ENCODE measurements at regions not wholly inside any gene's neighbourhood (a gene's known extent, or its start where the extent isn't known, plus 50 kb on each side); places are given as distances from the start of the nearest gene placed in this dataset.

DNA sequence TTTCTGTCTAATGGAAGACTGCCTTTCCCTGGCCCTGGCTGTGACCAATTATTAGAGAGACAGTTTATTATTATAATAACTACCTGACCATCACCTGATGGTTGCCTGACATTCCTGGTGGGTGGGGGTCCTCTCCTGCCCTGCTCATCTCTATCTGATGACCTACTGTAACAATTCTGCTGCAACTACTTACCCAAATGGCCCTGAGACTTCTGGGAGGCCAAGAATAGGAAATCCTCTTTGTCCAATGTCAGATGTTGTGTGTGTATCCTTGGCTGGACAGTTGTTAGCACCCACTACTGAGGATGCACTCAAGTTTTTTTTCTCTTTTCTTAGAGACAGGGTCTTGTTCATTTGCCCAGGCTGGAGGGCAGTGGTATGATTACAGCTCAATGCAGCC is 110.3 kb downstream of the DDX1 start:
- no peak for DNase-seq

DNA sequence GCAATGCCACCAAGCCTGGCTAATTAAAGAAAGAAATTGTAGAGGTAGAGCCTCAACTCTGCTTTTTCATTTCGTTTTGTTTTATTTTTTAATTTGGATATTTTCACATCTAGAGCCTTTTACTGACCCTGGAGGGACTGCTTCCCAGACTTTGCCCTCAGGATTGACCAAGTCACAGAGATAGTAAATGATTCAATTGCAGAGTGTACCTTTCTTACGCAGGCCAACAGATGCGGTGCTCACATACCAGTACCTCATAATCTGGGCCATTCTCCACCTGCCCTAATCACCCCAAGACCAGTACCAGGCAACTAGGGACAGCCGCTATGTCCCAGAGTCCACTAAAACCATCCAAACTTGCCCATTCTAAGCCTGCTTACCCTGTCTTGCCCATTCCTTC is 110.8 kb downstream of the DDX1 start:
- DNase-seq: no peak

DNA sequence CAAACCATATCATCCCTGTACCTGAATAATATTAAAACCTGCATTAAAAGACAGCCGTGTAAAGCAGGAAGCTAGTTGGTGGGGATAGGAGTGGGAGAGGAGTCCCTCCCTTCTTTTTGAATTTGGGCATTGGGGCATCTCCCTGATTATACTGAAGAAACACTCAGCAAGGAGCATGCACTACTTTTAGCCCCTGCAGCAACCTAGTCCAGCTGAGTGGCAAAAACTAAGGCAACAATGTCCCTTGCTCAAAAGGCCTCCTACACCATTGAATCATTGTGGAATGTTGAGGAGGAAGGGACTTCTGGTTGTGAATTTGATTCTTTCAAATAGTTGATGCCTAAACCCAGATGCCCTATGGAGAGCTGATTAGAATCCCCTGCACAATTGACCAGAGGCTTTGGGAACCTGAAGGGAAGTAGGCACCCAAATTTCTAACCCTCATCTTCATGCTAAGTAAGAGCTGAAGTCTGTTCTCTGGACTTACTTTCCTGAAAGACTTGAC is 111.7 kb downstream of the DDX1 start:
- DNase-seq: no peak

DNA sequence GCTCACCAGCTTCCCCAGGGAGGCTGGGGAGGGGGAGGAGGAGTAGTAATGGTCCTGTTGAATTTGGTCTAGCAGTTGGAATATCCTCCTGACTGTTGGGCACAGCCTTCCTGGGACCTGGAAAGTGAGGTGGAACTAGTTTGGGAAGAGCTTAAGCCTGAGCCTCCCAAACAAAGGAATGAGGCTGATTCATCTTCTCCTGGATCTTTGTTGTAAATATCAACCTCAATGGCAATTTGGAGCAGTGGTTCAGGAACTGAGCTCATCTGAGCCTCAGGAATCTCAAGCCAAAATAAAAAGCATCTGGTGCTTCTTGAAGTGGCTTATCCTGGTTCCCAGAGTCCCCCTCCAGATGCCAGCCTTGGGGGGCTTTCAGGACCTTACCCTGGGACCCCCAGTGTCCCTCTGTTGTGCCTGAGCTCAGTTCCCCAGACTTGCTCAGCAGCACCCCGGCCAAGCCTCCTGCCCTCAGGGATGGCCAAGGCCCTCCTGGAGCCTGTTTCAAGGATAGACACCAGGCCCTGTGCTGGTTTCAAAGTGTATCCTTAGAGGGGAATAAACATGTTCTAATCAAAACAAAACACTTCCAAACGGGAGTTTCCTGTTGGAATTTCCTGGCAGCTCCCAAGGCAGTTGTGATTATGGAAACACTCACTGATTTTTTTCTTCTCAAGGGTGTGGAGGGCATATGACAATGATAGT is 112.6 kb downstream of the DDX1 start:
- no peak for DNase-seq

DNA sequence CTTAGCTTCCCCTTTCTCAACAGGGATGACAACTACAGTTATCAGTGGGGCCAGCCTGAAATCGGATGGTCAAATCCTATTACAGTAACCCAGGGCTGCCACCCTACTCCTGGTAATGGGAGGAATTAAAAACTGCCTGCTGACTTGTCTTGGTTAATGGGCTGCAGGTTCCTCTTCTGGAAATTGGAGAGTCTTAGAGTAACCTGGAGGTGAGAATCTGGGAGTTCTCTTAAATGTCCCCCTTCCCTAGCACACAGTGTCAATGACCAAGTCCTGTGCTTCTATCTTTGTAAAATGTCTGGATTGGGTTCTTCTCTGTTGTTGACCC is 113.1 kb downstream of the DDX1 start:
- DNase-seq: no peak

DNA sequence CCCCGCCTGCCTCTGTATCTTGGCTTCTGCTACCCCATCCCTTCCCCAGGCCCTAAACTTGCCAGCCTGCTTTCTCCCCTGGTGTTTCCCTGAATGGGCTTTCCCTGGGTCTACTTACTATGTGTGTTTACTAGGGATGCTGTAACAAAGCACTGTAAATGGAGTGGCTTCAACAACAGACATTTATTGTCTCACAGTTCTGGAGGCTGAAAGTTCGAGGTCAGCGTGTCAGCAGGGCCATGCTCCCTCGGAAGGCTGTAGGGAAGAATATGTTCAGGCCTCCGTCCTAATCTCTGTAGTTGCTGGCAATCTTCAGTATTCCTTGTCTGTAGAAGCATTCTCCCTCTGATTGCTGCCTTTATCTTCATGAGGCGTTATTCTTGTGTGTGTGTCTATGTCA is 113.6 kb downstream of the DDX1 start:
- no peak for DNase-seq

DNA sequence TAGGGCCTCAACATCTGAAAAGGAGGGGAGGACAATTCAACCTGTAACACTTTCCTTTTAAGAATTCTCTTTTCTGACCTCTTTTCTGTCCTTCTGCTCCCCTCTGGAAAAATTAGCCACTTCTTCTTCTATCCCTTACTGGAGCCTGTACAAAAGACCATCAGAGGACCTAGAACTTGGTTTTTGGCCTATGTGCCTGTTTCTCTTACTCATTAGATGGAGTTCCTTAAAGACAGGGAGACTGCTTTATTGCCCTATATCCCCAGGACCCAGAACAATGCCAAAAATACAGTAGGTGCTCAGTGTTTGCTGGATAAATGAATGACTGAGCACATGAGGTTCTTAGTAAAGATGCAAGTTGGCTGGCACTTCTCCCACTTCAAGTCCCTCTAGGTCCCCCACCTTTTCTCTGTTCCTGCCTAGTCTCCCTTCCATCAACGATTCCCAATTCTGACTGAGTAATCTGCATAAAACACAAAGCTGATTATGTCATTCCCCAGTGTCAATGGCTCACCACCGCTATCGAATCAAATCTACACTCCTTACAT is 114.2 kb downstream of the DDX1 start:
- DNase-seq: no peak

DNA sequence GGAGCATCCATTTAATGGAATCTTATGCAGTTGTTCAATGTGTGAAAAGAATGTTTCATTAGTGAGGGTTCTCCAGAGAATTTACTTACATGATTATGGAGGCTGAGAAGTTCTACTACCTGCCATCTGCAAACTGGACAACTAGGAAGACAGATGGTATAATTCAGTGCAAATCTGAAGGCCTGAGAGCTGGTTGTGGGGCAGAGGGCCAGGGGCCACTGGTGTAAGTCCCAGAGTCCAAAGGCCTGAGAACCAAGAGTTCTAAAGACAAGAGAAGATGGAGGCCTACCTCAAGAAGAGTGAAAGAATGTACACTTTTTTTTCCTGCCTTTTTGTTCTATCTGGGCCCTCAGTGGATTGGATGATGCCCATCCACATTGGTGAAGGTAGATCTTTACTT is 114.8 kb downstream of the DDX1 start:
- no peak for DNase-seq

DNA sequence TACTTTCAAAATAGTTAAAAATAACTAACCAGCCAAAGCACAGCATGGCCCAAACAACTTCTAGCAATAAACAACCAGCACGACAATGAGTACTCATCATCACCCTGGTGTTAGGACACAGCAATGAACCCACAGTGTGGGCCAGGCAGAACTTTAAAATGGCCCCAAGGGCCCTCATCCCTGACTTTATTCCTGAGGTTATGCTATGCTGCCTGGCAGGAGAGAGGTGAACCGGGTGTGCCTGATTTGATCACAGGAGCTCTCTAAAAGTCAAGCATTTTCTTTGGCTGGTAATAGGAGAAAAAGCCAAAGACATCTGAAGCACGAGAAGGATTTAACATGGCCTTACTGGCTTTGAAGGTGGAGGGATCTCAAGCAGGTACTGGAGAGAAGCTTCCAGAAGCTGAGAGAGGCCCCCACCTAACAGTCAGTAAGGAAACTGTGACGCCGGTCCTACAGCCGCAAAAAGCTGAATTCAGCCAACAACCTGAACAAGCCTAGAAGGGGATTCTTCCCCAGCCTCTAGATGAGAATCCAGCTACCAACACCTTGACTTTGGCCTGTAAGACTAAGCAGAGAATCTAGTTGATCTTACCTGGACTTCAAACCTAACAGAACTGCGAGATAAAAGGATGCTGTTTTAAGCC is 115.4 kb downstream of the DDX1 start:
- DNase-seq: no peak

DNA sequence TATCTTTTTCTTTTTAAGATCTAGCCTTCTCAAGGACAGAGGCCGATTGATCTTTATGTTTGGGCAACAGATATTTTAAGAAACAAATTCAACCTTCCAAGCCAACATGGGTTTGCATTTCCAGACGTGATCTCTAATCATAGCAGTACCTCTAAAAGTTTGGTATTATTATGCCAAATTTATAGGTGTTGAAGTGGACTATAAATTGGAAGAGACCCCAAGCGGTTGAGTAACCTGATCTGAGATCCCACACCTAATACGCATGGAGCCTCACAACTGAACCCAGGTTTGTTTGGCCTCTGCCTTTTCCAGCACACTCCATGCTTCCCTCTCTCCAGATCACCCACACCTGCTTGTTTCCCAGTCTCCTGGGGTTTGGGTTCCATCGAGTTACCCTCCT is 116.5 kb downstream of the DDX1 start:
- no peak for DNase-seq

DNA sequence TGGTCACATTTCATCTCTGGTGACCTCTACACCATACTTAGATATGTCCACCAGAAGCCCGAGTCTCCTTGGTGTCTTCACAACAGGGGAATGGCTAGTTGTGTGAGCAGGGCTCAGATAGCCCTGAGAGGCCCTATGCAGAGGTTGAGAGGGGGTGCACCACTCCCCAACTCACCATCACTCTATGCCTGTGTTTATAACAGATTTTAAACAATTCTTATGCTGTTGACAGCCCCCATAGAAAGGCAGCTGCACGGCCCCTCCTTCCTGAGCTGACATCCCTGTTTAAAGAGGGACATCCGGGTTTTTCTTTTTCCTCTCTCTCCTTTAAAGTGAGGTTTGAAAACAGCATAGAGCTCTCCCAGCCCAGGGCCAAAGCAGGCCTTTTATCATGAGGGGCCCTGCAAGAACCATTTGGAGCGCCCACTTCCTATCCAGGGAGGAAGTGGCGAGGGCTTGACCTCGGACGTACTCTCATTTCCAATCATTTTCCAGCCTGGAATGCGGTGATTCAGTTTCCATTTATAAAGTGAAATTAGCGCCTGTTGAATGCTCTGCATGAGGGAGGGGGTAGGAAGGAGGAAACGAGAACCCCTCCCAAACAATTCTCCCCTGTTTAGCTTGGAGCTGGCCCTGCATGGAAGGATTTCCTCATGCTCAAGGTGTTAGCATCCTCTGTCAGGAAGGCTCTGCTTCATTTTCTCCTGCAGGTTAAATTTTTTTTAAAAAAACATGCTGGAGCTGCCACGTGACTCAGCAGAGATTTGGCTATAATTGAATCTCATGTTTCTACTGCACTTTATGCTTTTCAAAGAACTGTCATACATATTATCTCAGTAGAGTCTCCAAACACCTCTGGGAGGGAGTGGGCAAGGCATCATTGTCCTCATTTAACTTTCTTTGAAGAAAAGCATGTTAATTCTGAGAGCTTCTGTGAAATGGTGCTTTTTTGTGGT is 117.5 kb downstream of the DDX1 start:
- no peak for DNase-seq

DNA sequence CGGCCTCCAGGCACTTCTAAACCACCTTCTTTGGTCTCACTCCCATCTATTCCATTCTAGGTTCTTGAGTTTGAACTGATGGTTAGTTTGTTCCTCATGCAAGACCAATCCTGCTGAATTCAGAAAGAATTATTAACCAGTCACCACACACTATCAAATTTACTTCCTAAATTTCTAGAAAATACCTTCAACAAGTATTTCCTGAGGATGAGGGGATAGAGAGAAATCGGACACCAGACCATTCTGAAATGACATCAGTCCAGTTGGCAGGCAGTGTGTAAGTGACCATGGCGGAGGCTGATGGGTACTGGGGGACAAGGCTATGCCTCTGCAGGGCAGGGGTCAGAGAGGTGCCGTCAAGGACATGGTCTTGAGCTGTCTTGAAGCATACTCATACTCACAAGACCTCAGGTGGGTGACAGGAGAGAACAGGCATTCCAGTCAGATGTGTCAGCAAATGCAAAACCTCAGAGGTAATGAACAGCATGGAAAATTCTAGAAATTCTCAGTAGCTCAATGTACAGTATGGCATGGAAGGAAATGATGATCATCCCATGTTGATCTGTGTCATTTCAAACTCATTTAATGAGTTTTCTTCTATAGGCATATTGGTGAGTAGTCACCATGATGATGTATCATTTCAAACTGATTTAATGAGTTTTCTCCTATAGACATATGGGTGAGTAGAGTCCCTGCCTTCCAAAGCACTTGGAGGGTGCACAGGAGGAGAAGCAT is 119.6 kb downstream of the DDX1 start:
- no peak for DNase-seq

DNA sequence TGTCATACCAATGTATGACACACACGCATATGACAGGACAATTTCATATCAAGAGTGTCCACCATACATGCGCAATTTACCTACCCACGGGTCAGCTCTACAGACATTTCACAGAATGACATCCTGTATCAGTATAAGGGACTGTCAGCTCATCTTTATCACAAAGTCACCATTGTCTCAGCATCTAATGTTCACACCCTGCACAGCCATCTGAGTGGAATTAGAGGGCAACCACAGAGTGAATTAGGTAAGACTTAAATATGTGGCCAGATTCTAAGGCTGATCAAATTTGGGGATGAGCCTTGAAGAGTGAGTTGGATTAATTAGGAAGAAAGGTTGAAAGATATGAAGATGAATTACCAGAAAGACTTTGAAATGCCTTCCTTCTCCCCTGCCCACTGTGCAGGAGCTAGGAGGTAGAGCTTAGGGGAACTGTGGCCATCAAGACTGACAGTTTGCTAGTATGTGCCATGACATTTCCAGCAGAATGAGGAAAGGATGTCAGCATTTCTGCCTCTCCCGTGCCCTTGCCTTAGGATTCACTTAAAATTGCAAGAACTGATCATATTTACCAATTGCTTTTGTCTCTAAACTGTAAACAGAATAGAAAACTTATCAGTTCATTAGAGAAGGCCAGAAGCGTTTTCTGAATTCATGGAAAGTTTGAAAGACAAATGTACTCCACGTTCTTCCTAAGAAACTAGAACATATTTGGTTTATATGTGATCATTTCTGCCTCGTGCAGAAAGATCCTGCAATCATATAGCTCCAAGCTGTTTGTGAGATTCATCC is 121.1 kb downstream of the DDX1 start:
- DNase-seq: no peak

DNA sequence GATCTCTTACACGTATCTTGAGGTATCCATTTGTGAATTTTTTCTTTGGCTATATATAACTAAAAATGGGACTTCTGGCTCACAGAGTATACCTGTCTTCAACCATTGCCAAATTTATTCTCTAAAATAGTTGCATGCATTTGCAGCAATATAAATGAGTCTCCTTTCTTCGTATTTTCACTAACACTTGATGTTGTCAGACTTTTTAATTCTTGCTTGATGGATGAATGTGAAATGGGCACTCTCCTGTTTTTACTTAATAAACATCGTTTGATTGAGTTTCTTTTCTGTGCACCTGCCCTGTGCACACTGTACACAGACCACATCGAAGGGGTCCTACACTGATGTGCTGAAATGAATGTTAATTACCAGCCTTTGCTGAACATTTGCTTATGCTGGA is 121.8 kb downstream of the DDX1 start:
- no peak for DNase-seq

DNA sequence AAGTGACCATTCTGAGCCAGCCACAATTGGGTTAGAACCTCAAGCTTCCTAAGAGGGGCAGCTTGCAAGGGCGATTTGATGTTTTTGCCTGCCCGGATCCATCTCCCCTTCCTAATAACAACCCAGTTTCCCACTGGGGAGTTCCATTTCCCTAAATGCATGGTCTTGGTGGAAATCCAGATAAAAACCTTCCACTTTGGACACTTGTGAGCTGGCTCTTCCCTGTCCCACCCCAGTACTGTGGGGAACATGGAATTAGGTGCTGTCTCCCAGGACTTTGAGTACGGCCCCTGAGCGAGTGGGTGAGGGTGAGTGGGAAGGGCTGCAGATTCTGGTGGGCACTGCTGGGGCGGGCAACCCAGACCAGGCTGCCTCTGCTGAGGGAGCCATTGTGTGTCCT is 122.3 kb downstream of the DDX1 start:
- DNase-seq: no peak

DNA sequence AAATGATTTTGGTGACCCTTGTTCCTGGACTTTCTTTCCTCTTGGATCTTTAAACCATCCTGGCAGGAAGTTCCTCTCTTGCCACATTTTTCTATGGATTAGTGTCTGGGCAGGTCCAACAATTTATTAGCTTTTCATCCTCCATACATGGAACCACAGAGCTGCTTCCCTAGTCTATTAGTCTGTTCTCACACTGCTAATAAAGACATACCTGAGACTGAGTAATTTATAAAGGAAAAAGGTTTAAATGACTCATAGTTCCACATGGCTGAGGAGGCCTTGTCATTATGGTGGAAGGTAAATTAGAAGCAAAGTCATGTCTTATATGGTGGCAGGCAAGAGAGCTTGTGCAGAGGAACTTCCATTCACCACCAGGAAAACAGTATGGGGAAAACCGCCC is 122.9 kb downstream of the DDX1 start:
- DNase-seq: no peak

DNA sequence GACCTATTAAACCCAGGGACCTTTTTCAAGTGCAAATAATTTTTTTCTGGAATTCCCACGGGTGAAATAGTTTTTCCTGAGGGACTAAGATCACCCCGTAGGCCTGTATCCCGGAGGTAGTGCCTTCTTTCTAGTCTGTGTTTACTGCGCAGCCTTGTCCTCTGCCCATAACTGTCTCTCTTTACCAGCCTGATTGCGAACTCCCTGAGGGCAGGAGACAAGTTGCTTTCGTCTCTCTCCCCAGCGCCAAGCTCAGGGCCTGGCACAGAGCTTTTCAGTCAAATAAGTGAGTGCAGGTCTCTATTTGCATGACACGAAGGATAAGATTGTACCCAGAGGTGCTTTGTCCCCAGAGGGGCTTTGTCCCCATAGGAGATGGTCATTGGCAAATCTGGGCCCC is 123.9 kb downstream of the DDX1 start:
- no peak for DNase-seq

DNA sequence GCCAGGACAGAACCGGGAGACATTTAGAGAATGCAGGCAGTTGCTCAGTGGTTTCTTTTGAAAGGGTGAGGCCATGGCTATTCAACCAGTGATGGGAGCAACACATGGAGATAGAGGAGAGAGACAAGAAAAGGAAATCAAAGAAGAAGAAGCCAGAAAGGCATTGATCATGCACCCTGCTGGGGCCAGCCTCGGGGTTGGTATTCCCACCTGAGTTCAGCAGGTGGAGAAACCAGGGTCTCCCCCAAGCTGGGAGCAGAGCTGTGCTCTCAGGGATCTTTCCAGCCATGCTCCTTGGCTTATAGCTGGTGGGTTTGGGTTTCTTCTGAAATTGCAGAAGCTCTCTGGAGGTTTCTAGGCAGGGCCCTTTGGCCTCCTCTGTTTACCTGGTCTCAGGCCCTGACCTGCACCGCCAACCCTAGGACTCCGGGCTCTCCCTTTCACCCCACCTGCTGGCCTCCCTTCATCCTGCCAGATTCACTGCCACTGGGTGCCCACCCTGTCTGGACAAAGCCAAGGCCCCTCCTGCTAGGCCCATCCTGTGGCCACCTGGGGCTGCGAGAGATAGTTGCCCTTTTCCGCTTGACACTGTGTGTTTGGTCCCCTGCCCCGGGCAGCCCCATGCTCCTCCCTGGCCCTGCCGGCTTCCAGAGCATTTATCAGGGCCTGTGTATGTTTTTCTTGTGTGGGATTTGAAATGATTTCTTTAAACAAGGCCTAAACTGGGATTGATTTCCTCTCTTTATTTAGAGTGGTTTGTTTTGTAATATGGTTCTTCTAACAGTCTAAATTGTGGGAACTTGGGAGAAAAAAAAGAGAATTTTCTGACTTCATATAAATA is 126.7 kb downstream of the DDX1 start:
- DNase-seq: no peak

DNA sequence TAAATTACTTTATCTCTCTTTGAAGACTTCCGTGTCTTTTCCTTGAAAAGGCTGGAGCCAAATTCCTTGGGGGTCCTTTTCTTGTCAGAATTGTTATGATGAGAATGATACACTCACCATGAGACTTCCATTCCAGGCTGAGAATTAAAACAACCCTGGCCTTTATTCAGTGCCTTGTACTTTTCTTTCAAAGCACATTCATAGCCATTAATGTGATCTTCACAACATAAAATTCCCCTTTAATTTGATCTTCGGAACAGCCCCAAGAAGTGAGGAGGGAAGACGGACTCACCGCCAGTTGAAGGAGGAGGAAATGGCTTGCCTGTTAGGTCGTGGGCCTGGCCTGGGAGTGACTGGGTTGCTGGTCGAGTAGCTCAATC is 127.3 kb downstream of the DDX1 start:
- no peak for DNase-seq

DNA sequence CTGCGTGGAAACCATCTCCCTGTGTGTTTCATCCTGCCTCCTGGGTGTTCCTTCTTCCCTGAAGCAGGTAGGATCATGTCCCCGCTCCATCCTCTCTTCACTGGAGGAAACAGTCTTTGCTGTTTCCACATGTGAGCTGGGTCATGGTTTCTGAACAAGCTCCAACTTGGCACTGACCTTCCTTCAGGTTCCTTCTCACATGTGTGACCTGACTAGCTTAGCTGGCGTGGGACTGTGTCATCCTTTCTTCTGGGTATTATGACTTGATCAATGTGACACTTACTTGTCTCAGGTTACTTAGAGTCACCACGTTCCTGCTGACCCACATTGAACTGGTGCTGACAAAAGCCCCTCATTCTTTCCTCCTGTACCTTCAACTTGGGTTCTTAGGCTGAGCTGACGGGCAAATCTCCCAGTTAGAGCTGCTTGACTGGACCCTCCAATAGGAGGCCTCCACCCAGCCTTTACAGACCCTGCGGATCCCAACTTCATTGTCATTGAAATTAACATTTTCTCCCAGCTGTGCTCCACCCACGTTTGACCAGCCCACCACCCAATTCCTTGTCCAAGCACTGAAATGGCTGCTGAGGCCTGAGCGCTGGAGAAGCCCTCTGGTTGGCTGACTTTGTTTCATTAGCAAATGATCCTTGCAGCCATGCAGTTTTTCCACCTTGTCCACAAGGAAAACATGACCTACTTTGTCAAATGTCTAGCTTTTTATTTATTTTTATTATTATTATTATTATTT is 128.1 kb downstream of the DDX1 start:
- no peak for DNase-seq
